ENCODE measurements at regions not wholly inside any gene's neighbourhood (a gene's known extent, or its start where the extent isn't known, plus 50 kb on each side); places are given as distances from the start of the nearest gene placed in this dataset.
"Not testable (repeated sequence)": the region's sequence is repeated elsewhere in the genome, so short reads cannot be mapped to it uniquely, and the experiment has no call there.

GRCh38 chr6:135555550-135555949, 58.0 kb upstream of the AHI1 start:
- Histone ChIP-seq H3K9me3 (no peaks in the 10 kb centered on the region), H3K27me3 (no peaks in the 10 kb centered on the region), H3K4me1 (no peaks in the 10 kb centered on the region), H3K27ac (no peak overlapping the region), H3K36me3 (no peaks in the 10 kb centered on the region), H3K4me3 (no peak overlapping the region)
- no peak for DNase-seq
- WGBS (ENCODE audit: insufficient coverage, low coverage, low lambda C conversion rate, missing lambda C conversion rate), result 36% methylated on average over 4 of the region's 4 CpGs
- TF ChIP-seq POLR2A (IDR thresholded peaks at IDR 0.05) (no peak), CTCF (IDR thresholded peaks at IDR 0.05) (no peak)
- ATAC-seq, result no peak
- intact Hi-C loops (cut with DNase I), result no loop called here

GRCh38 chr6:135557582-135557981, 60.0 kb upstream of the AHI1 start:
- no peaks in the 10 kb centered on the region for H3K4me1 ChIP-seq
- no peak for TF ChIP-seq CTCF (IDR thresholded peaks at IDR 0.05)
- TF ChIP-seq POLR2A (IDR thresholded peaks at IDR 0.05), result no peak
- intact Hi-C loops (cut with DNase I), result no loop called here
- no peaks in the 10 kb centered on the region for H3K9me3 ChIP-seq
- ATAC-seq (no peak), DNase-seq (no peak)
- H3K27ac ChIP-seq, result no peak overlapping the region
- 74% methylated on average over 2 of the region's 2 CpGs for WGBS (ENCODE audit: insufficient coverage, low coverage, low lambda C conversion rate, missing lambda C conversion rate)
- no peaks in the 10 kb centered on the region for H3K27me3 ChIP-seq
- no peak overlapping the region for H3K4me3 ChIP-seq
- no peaks in the 10 kb centered on the region for H3K36me3 ChIP-seq

- intact Hi-C loops (cut with DNase I); H3K27ac ChIP-seq; H3K4me1 ChIP-seq; H3K27me3 ChIP-seq; H3K4me3 ChIP-seq; H3K9me3 ChIP-seq; H3K36me3 ChIP-seq; ATAC-seq; DNase-seq: not testable (repeated sequence)
- WGBS (ENCODE audit: insufficient coverage, low coverage, low lambda C conversion rate, missing lambda C conversion rate), result 88% methylated on average over 1 of the region's 1 CpG
Observed at GRCh38 chr6:135565605-135566004, 68.1 kb upstream of the AHI1 start.

- no peak overlapping the region for H3K27ac ChIP-seq
- no CpG with 5 or more reads among the region's 7 CpGs for WGBS (ENCODE audit: insufficient coverage, low coverage, low lambda C conversion rate, missing lambda C conversion rate)
- ATAC-seq, result no peak
- no peaks in the 10 kb centered on the region for H3K36me3 ChIP-seq
- no peaks in the 10 kb centered on the region for H3K4me1 ChIP-seq
- H3K9me3 ChIP-seq, result no peaks in the 10 kb centered on the region
- H3K4me3 ChIP-seq, result no peak overlapping the region
- no peaks in the 10 kb centered on the region for H3K27me3 ChIP-seq
- no peak for TF ChIP-seq CTCF (IDR thresholded peaks at IDR 0.05)
- TF ChIP-seq POLR2A (IDR thresholded peaks at IDR 0.05), result no peak
- intact Hi-C loops (cut with DNase I), result no loop called here
- no peak for DNase-seq
Observed at GRCh38 chr6:135566311-135567068, 69.0 kb upstream of the AHI1 start.

- Histone ChIP-seq H3K9me3 (no peaks in the 10 kb centered on the region), H3K27me3 (no peaks in the 10 kb centered on the region), H3K36me3 (no peaks in the 10 kb centered on the region), H3K27ac (no peak overlapping the region), H3K4me3 (no peak overlapping the region), H3K4me1 (no peaks in the 10 kb centered on the region)
- DNase-seq, result no peak
- TF ChIP-seq CTCF (IDR thresholded peaks at IDR 0.05) (no peak), POLR2A (IDR thresholded peaks at IDR 0.05) (no peak)
- intact Hi-C loops (cut with DNase I), result no loop called here
- 62% methylated on average over 2 of the region's 2 CpGs for whole genome bisulfite sequencing (ENCODE audit: insufficient coverage, low coverage, low lambda C conversion rate, missing lambda C conversion rate)
- no peak for ATAC-seq
Observed at GRCh38 chr6:135567375-135568083, 70.0 kb upstream of the AHI1 start.

Measured in right lobe of liver (tissue), 6 donors.